ENCODE measurements at regions not wholly inside any gene's neighbourhood (a gene's known extent, or its start where the extent isn't known, plus 50 kb on each side); places are given as distances from the start of the nearest gene placed in this dataset.

DNA sequence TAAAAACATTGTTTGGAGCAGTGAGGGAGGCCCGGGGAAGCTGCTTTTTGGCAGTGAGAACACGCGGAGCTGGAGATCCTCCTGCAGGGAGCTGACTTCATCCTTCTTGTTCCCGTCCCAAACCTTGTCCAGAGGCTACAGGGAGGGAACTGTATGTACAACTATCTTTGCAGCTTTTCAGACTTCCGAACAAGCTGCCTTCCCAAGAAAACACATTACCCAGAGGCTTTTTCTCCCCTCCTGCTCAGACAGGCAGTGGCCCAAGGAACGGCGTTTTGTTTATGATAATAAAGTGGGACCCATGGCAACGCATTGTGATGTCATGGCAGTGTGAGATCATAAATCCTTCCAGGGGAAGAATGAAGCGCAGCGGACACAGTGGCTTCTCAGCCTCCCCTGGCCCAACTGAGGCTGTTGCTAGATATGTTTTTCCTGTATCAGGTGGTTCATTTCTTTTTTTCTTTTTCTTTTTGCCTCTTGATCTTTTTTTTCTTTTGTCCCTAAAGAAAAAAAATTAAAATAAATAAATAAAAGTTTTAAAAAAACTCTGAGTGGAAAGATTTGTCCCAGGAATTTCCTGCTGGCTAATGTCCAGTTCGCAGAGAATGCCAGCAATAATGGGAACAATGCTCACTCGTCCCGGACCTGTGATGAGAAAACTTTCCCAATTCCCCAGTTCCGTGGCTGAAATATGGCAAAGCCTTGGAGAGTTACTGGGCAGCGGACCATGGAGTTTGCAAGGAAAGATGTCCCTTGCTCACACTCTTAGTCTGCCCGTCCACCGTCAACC is 103.4 kb upstream of the MAP1LC3B2 start:
- DNase-seq (ENCODE audit: low read depth in 2 of 2, low spot score in 1 of 2): no peak

GRCh38 chr12:116456330-116457082 is 102.7 kb upstream of the MAP1LC3B2 start:
- DNase-seq (ENCODE audit: low read depth in 2 of 2, low spot score in 1 of 2): no peak

- no peak for DNase-seq (ENCODE audit: low read depth in 2 of 2, low spot score in 1 of 2)
Measured at GRCh38 chr12:116458492-116458891, 100.7 kb upstream of the MAP1LC3B2 start.

GRCh38 chr12:116459011-116459875 is 99.9 kb upstream of the MAP1LC3B2 start:
- no peak for DNase-seq (ENCODE audit: low read depth in 2 of 2, low spot score in 1 of 2)

DNA sequence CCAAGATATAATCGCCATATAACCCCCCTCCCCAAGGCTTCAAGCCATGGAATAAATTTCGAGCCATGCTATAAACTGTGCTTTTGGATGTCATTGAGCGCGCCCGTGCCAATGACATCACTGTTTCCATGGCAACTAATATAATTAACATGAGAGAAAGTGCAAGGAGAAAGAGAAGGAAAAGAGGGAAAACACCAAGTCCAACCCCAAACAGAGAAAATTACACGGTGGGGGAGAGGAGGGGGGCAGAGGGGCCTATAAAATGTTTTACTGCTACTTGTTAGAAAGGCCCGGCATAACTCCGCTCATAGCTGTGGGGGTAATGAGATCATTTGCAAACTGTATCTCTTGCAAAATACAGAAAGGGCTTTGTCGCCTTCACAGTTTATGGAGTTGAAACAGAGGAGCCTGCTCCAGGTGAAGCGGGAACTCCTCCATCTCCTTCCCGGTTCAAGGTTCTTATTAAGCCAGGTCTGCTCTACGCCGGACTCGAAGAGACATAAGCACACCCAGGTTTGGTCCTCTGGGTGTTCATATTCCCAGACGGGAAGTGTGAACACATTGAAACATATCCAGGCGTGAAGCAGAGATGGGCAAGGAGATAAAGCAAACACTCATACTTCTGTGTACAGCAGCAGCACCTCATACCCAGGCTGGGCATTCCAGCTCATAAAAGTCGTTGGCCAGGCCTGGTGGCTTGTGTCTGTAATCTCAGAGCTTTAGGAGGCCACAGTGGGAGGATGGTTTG is 99.1 kb upstream of the MAP1LC3B2 start:
- no peak for DNase-seq (ENCODE audit: low read depth in 2 of 2, low spot score in 1 of 2)

GRCh38 chr12:116461060-116461459 is 98.1 kb upstream of the MAP1LC3B2 start:
- DNase-seq (ENCODE audit: low read depth in 2 of 2, low spot score in 1 of 2): no peak

DNA sequence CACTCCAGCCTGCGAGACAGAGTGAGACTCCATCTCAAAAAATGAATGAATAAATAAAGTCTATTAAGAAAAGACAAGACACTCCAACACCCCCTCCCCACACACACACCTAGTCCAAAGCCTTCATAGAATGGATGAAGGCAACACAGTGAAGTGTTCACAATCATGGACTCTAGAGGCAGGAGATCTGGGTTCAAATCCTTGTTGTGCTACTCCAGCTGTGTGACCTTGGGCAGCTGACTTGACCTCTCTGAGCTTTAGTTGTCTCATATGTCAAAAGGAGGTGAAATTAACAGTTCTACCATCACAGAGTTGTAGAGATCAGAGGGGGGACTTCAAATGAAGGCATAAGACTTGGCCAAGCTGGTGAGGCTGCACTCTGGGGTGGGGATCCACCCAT is 95.8 kb upstream of the MAP1LC3B2 start:
- no peak for DNase-seq (ENCODE audit: low read depth in 2 of 2, low spot score in 1 of 2)

- DNase-seq (ENCODE audit: low read depth in 2 of 2, low spot score in 1 of 2): no peak
Measured at GRCh38 chr12:116465407-116465806, 93.8 kb upstream of the MAP1LC3B2 start.

- no peak for DNase-seq (ENCODE audit: low read depth in 2 of 2, low spot score in 1 of 2)
Measured at GRCh38 chr12:116465856-116466255, 93.3 kb upstream of the MAP1LC3B2 start.

- no peak for DNase-seq (ENCODE audit: low read depth in 2 of 2, low spot score in 1 of 2)
Measured at GRCh38 chr12:116466536-116466935, 92.6 kb upstream of the MAP1LC3B2 start.

DNA sequence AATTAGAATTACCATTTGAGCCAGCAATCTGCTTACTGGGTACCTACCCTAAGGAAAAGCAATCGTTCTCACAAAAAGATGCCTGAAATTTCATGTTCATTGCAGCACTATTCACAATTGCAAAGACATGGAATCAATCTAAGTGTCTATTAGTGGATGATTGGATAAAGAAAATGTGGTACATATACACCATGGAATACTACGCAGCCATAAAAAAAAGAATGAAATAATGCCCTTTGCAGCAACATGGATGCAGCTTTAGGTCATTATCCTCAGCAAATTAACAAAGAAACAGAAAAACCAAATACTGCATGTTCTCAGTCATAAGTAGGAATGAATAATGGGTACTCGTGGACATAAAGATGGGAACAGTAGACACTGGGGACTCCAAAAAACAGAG is 89.8 kb upstream of the MAP1LC3B2 start:
- no peak for DNase-seq (ENCODE audit: low read depth in 2 of 2, low spot score in 1 of 2)

- DNase-seq (ENCODE audit: low read depth in 2 of 2, low spot score in 1 of 2): no peak
Measured at GRCh38 chr12:116471544-116471943, 87.6 kb upstream of the MAP1LC3B2 start.

DNA sequence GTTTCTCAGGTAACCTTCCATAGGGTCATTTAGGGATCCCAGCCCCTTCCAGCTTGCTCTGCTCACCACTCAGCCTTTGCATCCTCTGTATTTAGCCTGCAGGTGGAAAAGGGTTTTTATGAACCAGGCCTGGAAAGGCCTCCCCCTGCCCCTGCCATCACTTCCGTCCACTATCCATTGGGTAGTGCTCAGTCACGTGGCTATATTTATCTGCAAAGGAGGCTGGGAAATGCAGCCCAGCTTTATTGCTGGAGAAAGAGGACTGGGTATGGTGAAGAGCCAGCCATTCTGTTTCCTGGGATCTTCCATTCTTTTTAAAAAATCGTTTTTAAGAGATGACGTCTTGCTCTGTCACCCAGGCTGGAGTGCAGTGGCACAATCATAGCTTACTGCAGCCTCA is 87.0 kb upstream of the MAP1LC3B2 start:
- no peak for DNase-seq (ENCODE audit: low read depth in 2 of 2, low spot score in 1 of 2)

DNA sequence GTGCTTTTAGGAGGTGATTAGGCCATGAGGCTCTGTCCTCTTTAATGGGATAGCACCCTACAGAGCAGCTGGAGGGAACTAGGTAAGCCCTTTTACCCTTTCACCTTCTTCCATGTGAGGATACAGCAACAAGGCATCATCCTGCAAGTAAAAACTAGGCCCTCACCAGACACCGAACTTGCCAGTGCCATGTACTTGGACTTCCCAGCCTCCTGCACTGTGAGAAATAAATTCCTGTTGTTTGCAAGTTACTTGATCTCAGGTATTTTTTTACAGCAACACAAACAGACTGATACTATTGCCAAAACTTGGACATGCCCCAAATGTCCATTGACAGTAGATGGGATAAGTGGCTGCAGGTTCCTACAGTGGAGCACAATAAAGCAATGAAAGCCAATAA is 85.8 kb upstream of the MAP1LC3B2 start:
- no peak for DNase-seq (ENCODE audit: low read depth in 2 of 2, low spot score in 1 of 2)

GRCh38 chr12:116474331-116474730 is 84.8 kb upstream of the MAP1LC3B2 start:
- no peak for DNase-seq (ENCODE audit: low read depth in 2 of 2, low spot score in 1 of 2)

DNA sequence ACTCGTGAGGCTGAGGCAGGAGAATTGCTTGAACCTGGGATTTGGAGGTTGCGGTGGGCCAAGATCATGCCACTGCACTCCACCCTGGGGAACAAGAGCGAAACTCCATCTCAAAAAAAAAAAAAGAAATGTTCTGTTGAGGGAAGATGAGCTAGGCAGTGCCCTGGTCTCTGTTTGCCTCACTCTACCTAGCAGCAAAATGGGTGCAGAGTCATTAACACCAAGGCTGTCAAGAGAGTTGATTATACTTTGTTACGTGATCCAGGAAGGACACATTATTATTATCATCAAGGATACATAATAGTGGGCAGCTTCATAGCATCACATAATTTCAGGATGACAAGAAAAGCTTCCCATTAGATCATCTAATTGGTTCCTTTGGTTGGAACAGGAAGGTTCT is 84.3 kb upstream of the MAP1LC3B2 start:
- DNase-seq (ENCODE audit: low read depth in 2 of 2, low spot score in 1 of 2): no peak

DNA sequence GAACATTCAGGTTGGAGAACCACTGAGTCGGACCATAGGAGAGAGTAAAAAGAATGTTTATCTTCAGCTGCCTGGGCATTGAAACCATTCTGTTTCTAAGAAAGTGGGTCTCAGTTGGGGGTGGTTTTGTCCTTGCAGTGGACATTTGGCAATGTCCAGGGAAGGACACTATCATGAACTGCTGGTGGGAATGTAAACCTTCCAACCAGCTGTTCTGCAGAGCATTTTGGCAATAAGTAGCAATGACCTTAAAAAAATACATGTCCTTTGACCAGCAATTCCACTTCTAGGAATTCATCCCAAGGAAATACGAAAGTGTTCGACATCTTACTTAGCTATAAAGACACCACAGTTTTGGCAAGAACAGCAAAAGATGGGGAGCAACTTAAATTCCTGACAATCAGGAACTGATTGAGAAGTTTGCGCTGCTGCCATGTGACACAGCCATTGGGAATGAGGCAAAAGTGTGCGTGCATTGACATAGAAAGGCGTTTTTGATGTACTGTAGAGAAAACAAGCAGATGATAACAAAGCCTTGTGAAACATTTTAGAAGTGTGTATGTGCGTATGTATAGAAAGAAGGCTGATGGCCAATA is 82.9 kb upstream of the MAP1LC3B2 start:
- DNase-seq (ENCODE audit: low read depth in 2 of 2, low spot score in 1 of 2): no peak

- no peak for DNase-seq (ENCODE audit: low read depth in 2 of 2, low spot score in 1 of 2)
Measured at GRCh38 chr12:116478243-116478773, 80.9 kb upstream of the MAP1LC3B2 start.

- no peak for DNase-seq (ENCODE audit: low read depth in 2 of 2, low spot score in 1 of 2)
Measured at GRCh38 chr12:116480210-116480810, 78.9 kb upstream of the MAP1LC3B2 start.

DNA sequence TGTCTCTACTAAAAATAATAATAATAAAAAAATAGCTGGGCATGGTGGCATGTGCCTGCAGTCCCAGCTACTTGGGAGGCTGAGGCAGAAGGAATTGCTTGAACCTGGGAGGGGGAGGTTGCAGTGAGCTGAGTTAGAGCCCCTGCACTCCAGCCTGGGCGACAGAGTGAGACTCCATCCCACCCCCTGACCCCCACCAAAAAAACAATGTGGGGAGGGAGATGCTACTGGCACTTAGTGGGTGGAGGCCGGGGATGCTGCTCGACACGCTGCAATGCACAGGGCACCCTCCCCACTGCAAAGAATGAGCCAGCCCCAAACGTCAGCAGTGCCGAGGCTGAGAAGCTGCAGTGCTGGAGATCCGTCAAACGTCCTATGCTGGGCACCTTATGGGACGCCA is 77.5 kb upstream of the MAP1LC3B2 start:
- no peak for DNase-seq (ENCODE audit: low read depth in 2 of 2, low spot score in 1 of 2)

All from stimulated activated CD8-positive, alpha-beta memory T cell treated with anti-CD3 and anti-CD28 coated beads, Interleukin-4, amount 100 ng/mL, for 4 hours (primary cell).